ENCODE measurements at regions not wholly inside any gene's neighbourhood (a gene's known extent, or its start where the extent isn't known, plus 50 kb on each side); places are given as distances from the start of the nearest gene placed in this dataset.

DNA sequence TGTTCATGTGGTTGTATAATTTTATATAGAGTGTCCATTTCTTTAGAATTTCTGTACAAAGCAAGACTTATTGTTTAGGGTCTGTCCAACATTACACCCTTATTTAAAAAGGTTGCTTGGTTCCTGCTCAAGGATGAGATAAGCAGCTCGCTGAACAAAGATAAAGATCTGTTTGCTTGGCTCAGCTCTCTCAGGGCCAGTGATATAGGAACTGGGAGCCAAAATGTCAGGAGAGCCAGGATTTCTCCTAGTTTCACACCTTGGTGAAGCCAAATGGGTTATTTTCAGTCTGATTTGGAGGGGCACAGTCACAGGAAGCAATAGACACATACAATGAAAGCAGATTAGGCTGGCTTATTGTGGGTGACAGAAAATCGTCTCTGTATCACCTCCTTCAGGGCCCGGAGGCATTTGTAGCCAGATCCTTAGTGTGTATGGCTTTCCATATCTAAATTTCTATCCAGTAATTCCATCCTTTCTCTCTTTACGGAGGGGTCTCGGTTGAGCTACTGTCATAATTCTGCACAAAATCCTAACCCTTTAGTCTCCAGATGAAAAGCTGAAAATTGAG, 396.4 kb downstream of the TMEM232 start:
- intact Hi-C loops (cut with DNase I; ENCODE audit: low total_unique reads), result no loop called here

DNA sequence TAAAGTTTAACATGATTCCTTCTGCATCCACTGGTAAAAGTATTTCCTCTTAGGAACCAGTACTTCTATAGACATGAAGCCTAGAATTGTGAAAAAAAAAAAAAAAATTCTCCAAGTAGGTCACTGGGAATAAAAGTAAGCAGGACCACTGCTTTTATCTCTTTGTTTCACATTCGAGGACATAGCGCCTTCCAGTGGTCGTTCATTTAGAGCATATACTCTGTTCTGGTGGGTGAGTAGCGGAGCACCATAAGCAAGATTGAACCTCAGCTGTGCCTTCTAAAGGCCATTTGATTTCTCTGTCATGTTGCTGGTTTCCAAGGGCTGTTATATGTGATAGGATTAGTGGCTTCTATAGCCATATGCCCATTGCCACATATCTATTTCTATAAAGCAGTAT, 393.1 kb downstream of the TMEM232 start:
- TF ChIP-seq CTCF (IDR thresholded peaks at IDR 0.05), result no peak
- intact Hi-C loops (cut with DNase I; ENCODE audit: low total_unique reads), result no loop called here

More for the DNA sequence above, 396.4 kb downstream of the TMEM232 start:
- DNase-seq, result no peak
- H3K4me1 ChIP-seq, result no peaks in the 10 kb centered on the region
- H3K27ac ChIP-seq, result no peak overlapping the region
- no peaks in the 10 kb centered on the region for H3K9me3 ChIP-seq
- H3K36me3 ChIP-seq, result no peaks in the 10 kb centered on the region
- H3K4me3 ChIP-seq, result no peak overlapping the region
- TF ChIP-seq POLR2A (IDR thresholded peaks at IDR 0.05) (no peak), CTCF (IDR thresholded peaks at IDR 0.05) (no peak)
- no peaks in the 10 kb centered on the region for H3K27me3 ChIP-seq

GRCh38 chr5:110335361-110336066, 391.0 kb downstream of the TMEM232 start:
- H3K9me3 ChIP-seq, result no peaks in the 10 kb centered on the region
- no peak overlapping the region for H3K27ac ChIP-seq
- intact Hi-C loops (cut with DNase I; ENCODE audit: low total_unique reads), result no loop called here
- H3K4me3 ChIP-seq, result no peak overlapping the region
- no peak for DNase-seq
- no peak for TF ChIP-seq CTCF (IDR thresholded peaks at IDR 0.05)
- TF ChIP-seq POLR2A (IDR thresholded peaks at IDR 0.05), result no peak
- H3K36me3 ChIP-seq, result no peaks in the 10 kb centered on the region
- peaks cover 0 to 5% of the 10 kb centered on the region in 2 donors for H3K4me1 ChIP-seq
- H3K27me3 ChIP-seq, result no peaks in the 10 kb centered on the region

More for the DNA sequence above, 393.1 kb downstream of the TMEM232 start:
- no peak overlapping the region for H3K4me3 ChIP-seq
- H3K9me3 ChIP-seq, result no peaks in the 10 kb centered on the region
- no peaks in the 10 kb centered on the region for H3K27me3 ChIP-seq
- no peak for DNase-seq
- H3K4me1 ChIP-seq, result peaks cover 0 to 5% of the 10 kb centered on the region in 2 donors
- no peaks in the 10 kb centered on the region for H3K36me3 ChIP-seq
- no peak overlapping the region for H3K27ac ChIP-seq

- H3K9me3 ChIP-seq, result no peaks in the 10 kb centered on the region
- no peaks in the 10 kb centered on the region for H3K27me3 ChIP-seq
- H3K4me1 ChIP-seq, result peaks cover 0 to 5% of the 10 kb centered on the region in 2 donors
- DNase-seq, result peak in 1 of 2 donors; percentile 18
- TF ChIP-seq POLR2A (IDR thresholded peaks at IDR 0.05), result no peak
- TF ChIP-seq CTCF (IDR thresholded peaks at IDR 0.05), result no peak
- no peak overlapping the region for H3K4me3 ChIP-seq
- no peak overlapping the region for H3K27ac ChIP-seq
- no peaks in the 10 kb centered on the region for H3K36me3 ChIP-seq
- intact Hi-C loops (cut with DNase I; ENCODE audit: low total_unique reads), result no loop called here
These were observed 388.0 kb downstream of the TMEM232 start for GRCh38 chr5:110338341-110339083.

GRCh38 chr5:110339399-110339798, 387.1 kb downstream of the TMEM232 start:
- intact Hi-C loops (cut with DNase I; ENCODE audit: low total_unique reads), result no loop called here
- no peak for DNase-seq
- Histone ChIP-seq H3K9me3 (no peaks in the 10 kb centered on the region), H3K4me1 (peaks cover 0 to 5% of the 10 kb centered on the region in 2 donors), H3K4me3 (no peak overlapping the region), H3K36me3 (no peaks in the 10 kb centered on the region), H3K27ac (no peak overlapping the region), H3K27me3 (no peaks in the 10 kb centered on the region)
- TF ChIP-seq CTCF (IDR thresholded peaks at IDR 0.05) (no peak), POLR2A (IDR thresholded peaks at IDR 0.05) (no peak)

Measured in uterus (tissue), 3 donors.